GM20000 (cell line): ENCODE measurements at regions not wholly inside any gene's neighbourhood (a gene's known extent, or its start where the extent isn't known, plus 50 kb on each side); places are given as distances from the start of the nearest gene placed in this dataset.

Experiments used
- DNase-seq: peaks from one replicate; pipeline ENCODE4 v3.0.0; 2012; ENCODE audit warnings: low spot score
- TF ChIP-seq, protein P1 (sequence below): IDR thresholded peaks from 2 replicates; pipeline ENCODE4 v1.5.1; 2012; ENCODE audit warnings: mild to moderate bottlenecking, control low read depth; ENCODE audit errors: extremely low read depth, missing control alignments

DNA sequence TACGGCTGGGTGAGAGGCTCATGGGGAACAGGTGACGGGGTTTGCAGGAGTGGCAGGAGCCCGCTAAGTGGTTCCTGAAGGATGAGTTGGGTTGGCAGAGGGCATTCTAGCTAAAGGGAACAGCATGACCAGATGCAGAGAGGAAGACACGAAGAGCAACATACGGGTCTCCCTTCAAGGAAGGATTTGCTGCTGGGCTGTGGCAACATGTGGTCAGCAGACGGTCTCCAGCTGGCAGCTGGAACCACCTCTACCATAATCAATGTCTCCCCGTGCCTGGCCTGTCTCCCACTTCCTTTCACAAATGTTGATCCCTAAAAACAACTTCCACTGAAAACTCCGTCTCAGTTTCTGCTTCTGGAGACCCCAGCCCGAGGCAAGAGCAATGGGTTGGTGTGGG, 80.6 kb upstream of the SULF2 start:
- TF ChIP-seq, protein P1, sequence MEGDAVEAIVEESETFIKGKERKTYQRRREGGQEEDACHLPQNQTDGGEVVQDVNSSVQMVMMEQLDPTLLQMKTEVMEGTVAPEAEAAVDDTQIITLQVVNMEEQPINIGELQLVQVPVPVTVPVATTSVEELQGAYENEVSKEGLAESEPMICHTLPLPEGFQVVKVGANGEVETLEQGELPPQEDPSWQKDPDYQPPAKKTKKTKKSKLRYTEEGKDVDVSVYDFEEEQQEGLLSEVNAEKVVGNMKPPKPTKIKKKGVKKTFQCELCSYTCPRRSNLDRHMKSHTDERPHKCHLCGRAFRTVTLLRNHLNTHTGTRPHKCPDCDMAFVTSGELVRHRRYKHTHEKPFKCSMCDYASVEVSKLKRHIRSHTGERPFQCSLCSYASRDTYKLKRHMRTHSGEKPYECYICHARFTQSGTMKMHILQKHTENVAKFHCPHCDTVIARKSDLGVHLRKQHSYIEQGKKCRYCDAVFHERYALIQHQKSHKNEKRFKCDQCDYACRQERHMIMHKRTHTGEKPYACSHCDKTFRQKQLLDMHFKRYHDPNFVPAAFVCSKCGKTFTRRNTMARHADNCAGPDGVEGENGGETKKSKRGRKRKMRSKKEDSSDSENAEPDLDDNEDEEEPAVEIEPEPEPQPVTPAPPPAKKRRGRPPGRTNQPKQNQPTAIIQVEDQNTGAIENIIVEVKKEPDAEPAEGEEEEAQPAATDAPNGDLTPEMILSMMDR, result no peak
- DNase-seq, result no peak

DNA sequence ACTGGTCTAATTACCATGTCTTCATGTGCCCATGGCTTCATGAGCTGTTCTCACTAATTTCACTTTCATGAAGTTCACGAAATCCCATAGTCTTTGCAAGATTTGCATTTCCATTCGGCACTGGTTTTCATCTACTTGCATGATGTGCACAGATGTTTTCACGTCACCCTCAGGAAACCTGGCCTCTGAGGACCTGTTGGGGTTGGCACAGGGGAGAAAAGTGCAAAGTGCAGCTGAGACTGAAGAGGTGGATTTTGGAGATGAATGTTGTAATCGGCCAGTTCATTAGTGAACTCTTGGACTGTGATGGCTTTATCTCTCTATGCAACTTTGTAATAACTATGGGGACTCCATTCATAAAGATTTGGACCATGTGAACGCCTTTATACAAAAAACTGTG, 80.2 kb upstream of the SULF2 start:
- TF ChIP-seq, protein P1, result no peak
- DNase-seq, result no peak

DNA sequence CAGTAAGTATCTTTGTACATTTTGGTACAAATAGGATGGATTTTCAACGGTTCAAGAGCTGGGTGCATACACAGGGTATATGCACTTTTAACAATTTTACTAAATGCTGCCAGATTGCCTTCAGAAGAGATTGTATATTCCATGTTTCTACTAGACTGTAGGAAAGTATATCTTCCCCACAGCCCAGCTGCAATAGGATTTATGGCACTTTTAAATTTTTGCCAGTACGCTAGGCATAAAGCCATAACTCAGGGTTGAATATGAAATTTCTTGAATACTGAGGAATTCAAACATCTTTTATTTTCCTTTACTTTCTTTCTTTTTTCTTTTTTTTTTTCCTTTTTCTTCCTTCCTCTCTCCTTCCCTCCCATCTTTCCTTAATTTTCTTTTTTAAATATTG, 78.7 kb upstream of the SULF2 start:
- TF ChIP-seq, protein P1, result no peak
- no peak for DNase-seq

DNA sequence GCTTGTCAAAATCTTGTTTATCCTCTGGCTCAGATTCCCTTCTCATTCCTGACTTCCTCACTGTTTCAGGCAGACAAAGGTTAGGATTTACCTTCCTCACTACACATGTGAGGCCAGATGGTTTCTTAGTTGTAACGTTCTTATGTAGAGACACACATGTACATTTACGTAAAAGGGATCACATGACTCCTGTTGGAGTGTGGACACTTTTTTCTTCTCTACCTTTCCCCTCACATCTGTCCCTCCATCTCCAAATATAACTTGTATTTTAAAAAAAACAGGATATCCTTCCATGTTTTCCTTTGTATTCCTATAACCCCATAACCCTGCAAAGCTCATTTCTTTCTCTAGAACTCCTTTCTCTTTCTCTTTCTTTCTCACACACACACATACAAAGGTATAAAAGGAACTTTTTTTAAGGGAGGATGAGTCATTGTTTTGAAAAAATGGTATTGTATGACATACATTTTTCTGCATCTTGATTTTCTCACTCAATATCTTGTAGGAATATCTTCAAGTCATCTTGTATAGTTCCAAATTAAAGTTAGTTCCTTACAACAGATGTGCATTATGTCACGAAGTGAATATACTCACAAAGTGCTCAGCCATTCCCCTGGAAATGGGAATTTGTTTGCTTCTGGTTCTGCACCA, 78.2 kb upstream of the SULF2 start:
- DNase-seq, result no peak
- TF ChIP-seq, protein P1, result no peak

DNA sequence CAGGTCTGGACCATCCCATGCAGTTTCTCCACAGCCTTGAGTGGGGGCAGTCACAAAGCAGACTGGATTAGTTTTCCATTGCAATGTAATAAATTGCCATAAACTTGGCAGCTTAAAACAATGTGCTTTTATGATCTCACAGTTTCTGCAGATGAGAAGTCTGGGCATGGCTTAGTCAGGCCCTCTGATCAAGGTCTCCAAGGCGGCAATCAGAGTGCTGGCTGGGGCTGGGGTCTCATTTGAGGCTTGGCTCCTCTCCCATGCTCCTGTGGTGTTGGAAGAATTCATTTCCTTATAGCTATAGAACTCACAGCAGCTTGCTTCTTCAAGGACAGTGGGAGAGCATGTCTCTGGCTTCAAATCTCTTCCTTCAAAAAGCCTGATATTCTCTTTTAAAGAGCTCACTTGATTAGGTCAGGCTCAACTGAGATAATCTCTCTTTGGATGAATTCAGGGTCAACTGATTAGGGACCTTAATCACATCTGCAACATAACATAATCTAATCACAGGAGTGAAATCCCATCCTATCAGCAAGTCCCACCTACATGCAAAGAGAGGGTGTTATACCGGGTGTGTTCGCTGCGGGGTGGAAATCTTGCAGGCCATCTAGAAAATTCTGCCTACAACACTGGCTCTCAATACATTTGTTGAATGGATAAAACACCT, 77.4 kb upstream of the SULF2 start:
- TF ChIP-seq, protein P1, result no peak
- no peak for DNase-seq

DNA sequence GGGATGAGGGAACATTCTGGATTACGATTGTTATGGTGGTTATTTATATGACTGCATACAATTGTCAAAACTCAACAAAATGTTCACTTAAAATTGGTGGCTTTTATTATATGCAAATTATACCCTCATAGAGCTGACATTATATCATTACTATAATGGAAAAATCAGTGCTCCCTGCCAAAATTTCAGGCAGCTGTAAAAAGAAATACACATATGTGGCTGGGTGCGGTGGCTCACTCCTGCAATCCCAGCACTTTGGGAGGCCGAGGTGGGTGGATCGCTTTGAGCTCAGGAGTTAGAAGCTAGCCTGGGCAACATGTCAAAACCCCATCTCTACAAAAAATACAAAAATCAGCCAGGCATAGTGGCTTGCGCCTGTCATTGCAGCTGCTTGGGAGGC, 75.8 kb upstream of the SULF2 start:
- TF ChIP-seq, protein P1, result no peak

DNA sequence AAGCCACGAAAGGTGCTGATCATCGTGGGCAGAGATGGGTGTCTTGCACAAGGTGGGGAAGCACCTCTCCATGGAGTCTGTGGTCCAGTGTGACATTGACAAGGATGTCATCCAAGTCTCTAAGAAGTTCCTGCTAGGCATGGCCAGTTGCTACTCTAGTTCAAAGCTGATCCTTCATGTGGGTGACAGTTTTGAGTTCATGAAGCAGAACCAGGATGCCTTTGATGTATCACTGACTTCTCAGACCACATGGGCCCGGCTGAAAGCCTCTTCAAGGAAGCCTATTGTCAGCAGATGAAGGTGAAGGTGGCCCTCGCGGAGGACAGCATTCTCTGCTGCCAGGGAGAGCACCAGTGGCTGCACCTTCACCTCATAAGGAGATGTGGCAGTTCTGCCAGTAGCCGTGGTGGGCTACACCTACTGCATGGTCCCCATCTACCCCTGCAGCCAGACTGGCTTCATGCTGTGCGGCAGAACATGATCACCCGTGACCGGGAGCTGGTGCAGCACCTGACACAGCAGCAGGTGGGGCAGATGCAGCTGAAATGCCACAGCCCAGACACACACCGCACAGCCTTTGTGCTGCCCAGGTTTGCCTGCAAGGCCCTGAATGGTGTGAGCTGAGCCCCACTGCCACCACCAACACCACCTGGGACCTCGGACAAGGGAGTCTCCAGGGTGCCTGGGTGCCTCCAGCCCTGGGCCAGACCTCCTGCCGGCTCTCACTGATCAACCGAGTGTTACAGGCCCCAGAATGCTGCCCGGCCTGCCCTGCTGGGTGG, 75.0 kb upstream of the SULF2 start:
- TF ChIP-seq, protein P1, result no peak
- DNase-seq, result no peak

More for the DNA sequence above, 75.8 kb upstream of the SULF2 start:
- no peak for DNase-seq
